GM18873 (cell line): ENCODE measurements at regions not wholly inside any gene's neighbourhood (a gene's known extent, or its start where the extent isn't known, plus 50 kb on each side); places are given as distances from the start of the nearest gene placed in this dataset.
A peak's percentile ranks its signal among the peaks of the same experiment; 100 is the strongest.
"Not testable (repeated sequence)": the region's sequence is repeated elsewhere in the genome, so short reads cannot be mapped to it uniquely, and the experiment has no call there.

Experiments used
- ATAC-seq: cut with Tn5 transposase; IDR thresholded peaks from one replicate; pipeline ENCODE4 v1.9.1; 2021; ENCODE audit warnings: mild to moderate bottlenecking, moderate library complexity, moderate number of reproducible peaks; ENCODE audit not compliant: unreplicated experiment, low FRiP score

GRCh38 chr4:155479835-155480234 lies 103.1 kb upstream of the MAP9 start:
- ATAC-seq = no peak

GRCh38 chr4:155478336-155478835 lies 101.6 kb upstream of the MAP9 start:
- ATAC-seq = no peak

DNA sequence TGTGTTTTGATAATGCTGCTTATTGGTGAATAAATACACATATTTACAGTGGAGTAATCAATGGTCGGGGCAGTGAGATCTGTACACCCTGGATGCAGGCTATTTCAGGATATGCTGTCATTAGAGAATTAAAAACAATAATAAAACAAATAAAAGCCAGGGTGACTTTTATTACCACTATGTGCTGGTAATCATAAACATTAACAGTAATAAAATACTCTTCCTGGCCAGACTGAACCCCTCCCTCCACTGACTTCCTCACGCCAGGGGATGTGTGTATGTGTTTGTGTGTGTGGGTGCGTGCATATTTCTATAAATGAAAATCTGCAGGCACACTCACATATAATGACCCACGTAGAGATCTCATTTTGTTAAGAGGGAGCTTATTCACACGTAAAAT lies 98.0 kb upstream of the MAP9 start:
- no peak for ATAC-seq

- no peak for ATAC-seq
Measured at GRCh38 chr4:155473420-155474095, 96.8 kb upstream of the MAP9 start.

GRCh38 chr4:155468282-155468681 lies 91.5 kb upstream of the MAP9 start:
- no peak for ATAC-seq

- no peak for ATAC-seq
Measured at GRCh38 chr4:155450676-155451075, 73.9 kb upstream of the MAP9 start.

GRCh38 chr4:155445306-155445705 lies 68.5 kb upstream of the MAP9 start:
- ATAC-seq = no peak

- no peak for ATAC-seq
Measured at GRCh38 chr4:155444721-155445120, 68.0 kb upstream of the MAP9 start.

GRCh38 chr4:155442267-155443105 lies 65.7 kb upstream of the MAP9 start:
- peak; percentile 68 for ATAC-seq

DNA sequence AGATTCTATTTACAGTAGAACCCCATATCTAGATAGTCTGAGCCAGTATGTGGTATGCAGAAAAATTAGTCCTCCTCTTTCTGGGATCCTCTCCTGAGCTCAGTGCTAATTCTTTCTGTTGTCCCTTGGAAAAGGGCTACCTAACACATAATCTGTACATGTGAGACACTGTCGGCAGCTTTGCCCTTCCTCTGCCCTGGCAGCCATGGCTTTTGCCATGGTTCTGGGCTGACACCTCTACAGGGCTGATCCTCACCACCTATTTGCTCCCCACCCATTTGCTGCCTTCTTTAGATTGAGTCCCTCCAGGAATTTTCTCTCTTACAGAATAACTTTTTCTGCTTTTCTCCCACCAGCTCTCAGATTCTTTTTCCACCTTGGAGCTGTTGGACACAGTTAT lies 64.7 kb upstream of the MAP9 start:
- ATAC-seq = no peak

DNA sequence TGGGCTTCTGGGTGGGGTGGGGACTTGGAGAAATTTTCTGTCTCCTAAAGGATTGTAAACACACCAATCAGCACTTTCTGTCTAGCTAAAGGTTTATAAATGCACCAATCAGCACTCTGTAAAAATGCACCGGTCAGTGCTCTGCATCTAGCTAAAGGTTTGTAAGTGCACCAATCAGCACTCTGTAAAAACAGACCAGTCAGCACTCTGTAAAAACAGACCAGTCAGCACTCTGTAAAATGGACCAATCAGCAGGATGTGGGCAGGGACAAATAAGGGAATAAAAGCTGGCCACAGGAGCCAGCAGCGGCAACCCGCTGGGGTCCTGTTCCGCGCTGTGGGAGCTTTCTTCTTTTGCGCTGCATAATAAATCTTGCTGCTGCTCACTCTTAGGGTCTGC lies 63.0 kb upstream of the MAP9 start:
- ATAC-seq = not testable (repeated sequence)

DNA sequence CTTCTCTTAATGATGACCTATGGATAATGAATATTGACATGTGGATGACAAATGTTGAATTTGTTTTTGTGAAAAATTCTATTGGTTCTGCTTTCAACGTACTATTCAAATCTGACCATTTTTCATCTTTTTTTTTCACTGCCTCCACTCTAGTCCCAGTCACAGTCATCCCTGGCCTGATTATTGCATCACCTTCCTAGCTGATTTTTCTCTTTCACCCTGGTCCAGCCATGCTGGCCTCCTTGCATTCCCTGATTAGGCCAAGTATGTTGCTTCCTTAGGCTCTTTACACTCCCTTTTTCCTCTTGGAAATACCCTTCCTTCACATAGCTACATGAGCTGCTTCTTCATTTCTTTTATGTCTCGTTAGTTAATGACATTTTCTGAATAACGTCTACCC lies 58.1 kb upstream of the MAP9 start:
- no peak for ATAC-seq

DNA sequence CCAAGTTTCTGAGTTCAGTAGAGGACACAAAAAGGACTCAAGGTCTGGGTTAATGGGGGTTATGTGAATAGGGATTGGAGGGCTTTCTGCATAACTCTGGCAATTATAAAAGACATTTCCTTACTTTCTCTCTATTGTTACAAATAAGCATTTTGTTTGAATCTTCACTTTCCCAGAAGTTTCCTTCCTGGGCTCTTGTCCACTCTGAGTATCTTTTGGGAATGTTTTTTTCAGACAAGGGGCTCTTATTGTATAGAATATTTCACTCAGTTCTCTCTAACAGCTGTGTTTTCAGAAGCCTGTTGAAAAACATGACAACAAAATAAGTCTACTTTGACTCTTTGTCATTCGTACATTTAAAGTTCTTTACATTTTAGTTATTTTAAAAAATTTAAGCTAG lies 57.6 kb upstream of the MAP9 start:
- ATAC-seq = no peak

DNA sequence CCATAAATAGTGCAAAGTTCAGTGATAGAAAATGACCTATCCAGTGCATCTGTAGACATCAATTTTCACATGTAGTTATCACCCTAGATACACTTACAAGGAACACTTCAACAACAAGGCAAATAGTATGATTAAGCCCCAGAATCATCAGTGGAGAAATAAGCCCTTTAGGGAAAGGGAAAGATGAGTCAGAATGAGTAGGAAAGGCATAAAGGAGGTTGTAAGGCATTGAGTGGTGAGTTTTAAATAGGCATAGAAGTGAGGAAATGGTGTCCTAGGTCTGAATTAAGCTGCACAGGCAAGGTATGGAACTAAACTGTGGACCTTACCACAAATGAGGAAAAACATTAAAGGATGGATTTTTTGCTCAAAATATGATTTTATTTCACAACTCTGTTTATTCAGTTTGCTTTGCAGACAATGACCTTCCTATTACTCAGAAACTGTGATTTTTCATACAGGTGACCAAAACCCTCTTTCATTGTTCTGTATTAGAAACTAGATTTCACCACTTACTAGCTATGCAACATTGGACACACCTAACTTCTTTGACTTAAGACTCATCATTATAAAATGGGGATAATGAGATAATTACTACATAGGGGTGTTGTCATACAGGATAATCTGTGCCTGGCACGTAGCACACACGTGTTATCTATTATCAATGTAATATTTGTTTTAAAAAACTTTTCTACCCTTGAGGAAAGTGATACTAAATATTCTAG lies 57.0 kb upstream of the MAP9 start:
- no peak for ATAC-seq

DNA sequence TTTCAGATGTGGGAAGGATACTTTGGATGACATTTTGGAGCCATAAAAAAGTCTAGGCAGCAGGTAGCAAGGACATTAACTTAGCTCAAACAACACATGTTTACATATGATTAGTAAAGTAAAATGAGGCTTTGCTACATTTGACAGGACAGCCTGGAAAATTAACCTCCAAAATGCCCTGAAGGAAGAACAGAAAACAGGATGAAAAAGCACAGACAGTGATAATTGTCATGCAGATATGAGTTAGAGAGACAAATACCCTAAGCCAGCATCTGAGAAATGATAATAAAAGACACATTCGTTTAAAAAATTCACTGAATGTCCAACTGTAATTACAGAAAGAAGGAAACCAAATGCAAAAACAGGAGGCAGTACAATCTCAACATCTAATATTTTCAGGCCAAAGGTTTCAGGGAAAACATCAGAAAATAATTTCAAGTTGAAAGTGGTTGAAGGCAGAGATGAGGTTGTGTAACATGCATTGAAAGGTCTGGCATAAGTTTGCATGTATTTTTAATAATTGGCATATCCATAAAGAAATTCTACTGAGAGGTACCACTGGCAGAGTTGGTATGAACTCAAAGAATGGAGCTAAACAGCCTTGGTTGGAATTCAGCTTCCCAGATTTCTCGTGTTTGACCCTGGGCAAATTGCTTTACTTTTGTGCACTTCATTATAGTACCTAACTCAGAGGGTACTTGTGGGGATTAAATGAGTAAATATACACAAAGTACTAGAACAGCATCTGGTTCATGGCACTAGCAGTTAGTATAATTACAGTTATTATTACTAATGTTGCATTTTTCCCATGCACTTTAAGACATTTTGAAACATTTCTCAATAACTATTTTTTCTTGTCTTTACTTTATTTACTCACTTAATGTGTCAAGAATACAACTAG lies 54.4 kb upstream of the MAP9 start:
- no peak for ATAC-seq

DNA sequence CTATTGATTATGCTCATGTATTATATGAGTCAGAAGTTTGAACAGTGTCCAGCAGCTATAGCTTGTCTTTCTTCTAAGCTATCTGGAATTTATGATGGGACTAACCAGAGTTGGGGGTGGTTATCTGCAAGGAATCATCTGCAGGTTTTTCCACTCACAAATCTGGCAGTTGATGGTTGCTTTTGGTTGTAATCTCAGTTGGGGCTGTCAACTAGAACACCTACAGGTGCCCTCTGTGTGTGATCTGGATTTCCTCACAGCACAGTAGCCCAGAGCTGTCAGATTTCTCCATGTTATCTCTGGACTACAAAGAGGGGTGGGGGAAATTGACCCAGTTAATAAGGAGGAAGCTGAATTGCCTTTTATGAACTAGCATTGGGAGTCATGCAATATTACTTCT lies 51.4 kb upstream of the MAP9 start:
- no peak for ATAC-seq

GRCh38 chr4:155426953-155427352 lies 50.2 kb upstream of the MAP9 start:
- no peak for ATAC-seq
